A549 (cell line): ENCODE measurements at regions not wholly inside any gene's neighbourhood (a gene's known extent, or its start where the extent isn't known, plus 50 kb on each side); places are given as distances from the start of the nearest gene placed in this dataset.

Experiments
- CBX2 ChIP-seq: fragments of 200-600 bp; sonication (generic); IDR thresholded peaks from 2 replicates; pipeline ENCODE4 v1.6.1; 2016; ENCODE audit warnings: low read depth, mild to moderate bottlenecking, borderline replicate concordance
- CTCF ChIP-seq: fragments of >200 bp; sonication (Bioruptor Twin); formaldehyde crosslinking; IDR thresholded peaks from 3 replicates; pipeline ENCODE4 v1.5.1; 2016
- EP300 ChIP-seq, 2 experiments: fragments of >200 bp; sonication (Bioruptor Twin); formaldehyde crosslinking; IDR thresholded peaks; 2 replicates in 1 of 2; 3 replicates in 1 of 2; pipeline ENCODE4 v1.6.1; 2016 to 2017
- HOXA7 ChIP-seq: fragments of 250-450 bp; sonication (Bioruptor Pico); IDR thresholded peaks from 2 replicates; pipeline ENCODE4 v1.5.0; 2020; ENCODE audit warnings: mild to moderate bottlenecking, moderate library complexity
- PBX3 ChIP-seq: IDR thresholded peaks from 2 replicates; pipeline ENCODE4 v1.6.1; 2012
- POLR2A ChIP-seq: IDR thresholded peaks from 2 replicates; pipeline ENCODE4 v1.6.1; 2012; ENCODE audit warnings: mild to moderate bottlenecking, low read length
- REST ChIP-seq: fragments of 200-600 bp; sonication (generic); IDR thresholded peaks from 2 replicates; pipeline ENCODE4 v1.6.1; 2016; ENCODE audit warnings: antibody characterized with exemption, mild to moderate bottlenecking, moderate library complexity
- USF2 ChIP-seq: fragments of 450-650 bp; IDR thresholded peaks from 2 replicates; pipeline ENCODE4 v1.6.1; 2014; ENCODE audit warnings: antibody characterized with exemption

GRCh38 chr6:133159255-133159795 lies 81.8 kb upstream of the EYA4 start:
- TF ChIP-seq POLR2A = no peak
- no peak for TF ChIP-seq EP300 (IDR thresholded peaks at IDR 0.05)
- no peak for TF ChIP-seq CBX2
- TF ChIP-seq CTCF = no peak
- no peak for TF ChIP-seq HOXA7 (CRISPR knock-in tag)
- no peak for TF ChIP-seq PBX3
- no peak for TF ChIP-seq REST
- TF ChIP-seq USF2 = no peak
